HG02970 (cell line): ENCODE measurements at regions not wholly inside any gene's neighbourhood (a gene's known extent, or its start where the extent isn't known, plus 50 kb on each side); places are given as distances from the start of the nearest gene placed in this dataset.
"Not testable (repeated sequence)": the region's sequence is repeated elsewhere in the genome, so short reads cannot be mapped to it uniquely, and the experiment has no call there.

ENCODE experiments used
- ATAC-seq: cut with Tn5 transposase; IDR thresholded peaks from one replicate; pipeline ENCODE4 v1.9.1; 2021; ENCODE audit warnings: mild to moderate bottlenecking, moderate library complexity, moderate number of reproducible peaks; ENCODE audit not compliant: unreplicated experiment, low FRiP score

- ATAC-seq = no peak
These were observed 299.4 kb downstream of the MAN2A1 start for GRCh38 chr5:109989161-109989560.

- ATAC-seq = no peak
These were observed 300.4 kb downstream of the MAN2A1 start for GRCh38 chr5:109989994-109990722.

- no peak for ATAC-seq
These were observed 301.1 kb downstream of the MAN2A1 start for GRCh38 chr5:109990723-109991359.

- no peak for ATAC-seq
These were observed 302.7 kb downstream of the MAN2A1 start for GRCh38 chr5:109992264-109992915.

- ATAC-seq = no peak
These were observed 304.4 kb downstream of the MAN2A1 start for GRCh38 chr5:109994135-109994534.

- no peak for ATAC-seq
These were observed 306.5 kb downstream of the MAN2A1 start for GRCh38 chr5:109996246-109996645.

- no peak for ATAC-seq
These were observed 307.4 kb downstream of the MAN2A1 start for GRCh38 chr5:109997161-109997560.

- ATAC-seq = no peak
These were observed 308.5 kb downstream of the MAN2A1 start for GRCh38 chr5:109998208-109998607.

GRCh38 chr5:109998726-109999125, 309.0 kb downstream of the MAN2A1 start:
- ATAC-seq = no peak

- ATAC-seq = no peak
These were observed 311.9 kb downstream of the MAN2A1 start for GRCh38 chr5:110001648-110002047.

GRCh38 chr5:110002652-110003051, 312.9 kb downstream of the MAN2A1 start:
- no peak for ATAC-seq

- not testable (repeated sequence) for ATAC-seq
These were observed 316.3 kb downstream of the MAN2A1 start for GRCh38 chr5:110005907-110006562.

- ATAC-seq = no peak
These were observed 317.4 kb downstream of the MAN2A1 start for GRCh38 chr5:110007101-110007500.

GRCh38 chr5:110008131-110008530, 318.4 kb downstream of the MAN2A1 start:
- ATAC-seq = no peak

- no peak for ATAC-seq
These were observed 322.4 kb downstream of the MAN2A1 start for GRCh38 chr5:110012145-110012544.

GRCh38 chr5:110013017-110013416, 323.3 kb downstream of the MAN2A1 start:
- ATAC-seq = no peak

GRCh38 chr5:110017854-110018253, 328.1 kb downstream of the MAN2A1 start:
- no peak for ATAC-seq

- no peak for ATAC-seq
These were observed 328.8 kb downstream of the MAN2A1 start for GRCh38 chr5:110018509-110018908.

- ATAC-seq = no peak
These were observed 329.4 kb downstream of the MAN2A1 start for GRCh38 chr5:110019119-110019518.

- no peak for ATAC-seq
These were observed 330.1 kb downstream of the MAN2A1 start for GRCh38 chr5:110019780-110020179.

- ATAC-seq = no peak
These were observed 331.5 kb downstream of the MAN2A1 start for GRCh38 chr5:110021251-110021650.
